Panc1 (cell line): ENCODE measurements at regions not wholly inside any gene's neighbourhood (a gene's known extent, or its start where the extent isn't known, plus 50 kb on each side); places are given as distances from the start of the nearest gene placed in this dataset.

Source experiments
- ATAC-seq: fragments of 200-7000 bp; cut with Tn5 transposase; 2 replicates; pipeline ENCODE4 v1.9.1; 2020; ENCODE audit warnings: mild to moderate bottlenecking, moderate library complexity
- BruUV-seq: library from RNA; stranded (reverse); fragments of 400-500 nt; replicated peaks from 2 replicates; lab custom pipeline; 2021; lab: Mats Ljungman, UMichigan
- CTCF ChIA-PET: fragments of 300-600 bp; sonication (Branson Sonifier 250); formaldehyde crosslinking; loops from one replicate; lab custom pipeline; 2022; ENCODE audit warnings: antibody characterized with exemption; lab: Charles Lee
- POLR2A ChIA-PET: fragments of 300-600 bp; sonication (Branson Sonifier 250); formaldehyde crosslinking; loops from one replicate; lab custom pipeline; 2022; ENCODE audit warnings: antibody characterized with exemption; lab: Charles Lee
- DNase-seq: peaks from one replicate; pipeline ENCODE4 v3.0.0-alpha.2; 2010; ENCODE audit warnings: low read depth, low spot score
- H3K27ac ChIP-seq: 2 replicates; pipeline ENCODE4 v1.5.1; 2011; ENCODE audit warnings: mild to moderate bottlenecking, low read length, inconsistent platforms
- H3K27me3 ChIP-seq: fragments of 200-500 bp; sonication (Bioruptor generic); 2 replicates; pipeline ENCODE4 v1.6.0; 2014; ENCODE audit warnings: low read length, inconsistent platforms; ENCODE audit not compliant: control insufficient read depth, insufficient read depth
- H3K36me3 ChIP-seq: fragments of 200-500 bp; sonication (Bioruptor generic); 2 replicates; pipeline ENCODE4 v1.5.1; 2014; ENCODE audit warnings: inconsistent platforms, mild to moderate bottlenecking, low read length, moderate library complexity; ENCODE audit not compliant: control insufficient read depth, insufficient read depth
- H3K4me1 ChIP-seq: 2 replicates; pipeline ENCODE4 v1.5.1; 2011; ENCODE audit warnings: inconsistent platforms, mild to moderate bottlenecking, low read length, moderate library complexity; ENCODE audit not compliant: control insufficient read depth, insufficient read depth
- H3K4me3 ChIP-seq, 2 experiments: 2 replicates each; pipeline ENCODE4 v1.5.1; 2011 to 2012; ENCODE audit warnings: low read depth in 2 of 2, low read length in 2 of 2, mild to moderate bottlenecking in 2 of 2, inconsistent platforms in 1 of 2, moderate library complexity in 1 of 2
- H3K9me3 ChIP-seq: fragments of 200-500 bp; sonication (Bioruptor generic); 2 replicates; pipeline ENCODE4 v1.5.1; 2014; ENCODE audit warnings: low read depth, mild to moderate bottlenecking, inconsistent platforms, low read length, moderate library complexity; ENCODE audit not compliant: control insufficient read depth, insufficient read depth
- POLR2AphosphoS5 ChIP-seq: IDR thresholded peaks from 2 replicates; pipeline ENCODE4 v1.6.1; 2012; ENCODE audit warnings: mild to moderate bottlenecking, low read depth, low read length, moderate library complexity
- REST ChIP-seq, 2 experiments: IDR thresholded peaks; 2 replicates each; pipeline ENCODE4 v1.6.1; 2011 to 2012; ENCODE audit warnings: low read depth in 2 of 2, control low read depth in 1 of 2, low read length in 1 of 2, mild to moderate bottlenecking in 1 of 2, moderate library complexity in 1 of 2; ENCODE audit not compliant: insufficient read depth in 1 of 2
- SIN3A ChIP-seq: IDR thresholded peaks from 2 replicates; pipeline ENCODE4 v1.6.1; 2012; ENCODE audit warnings: low read depth, mild to moderate bottlenecking, low read length, moderate library complexity, borderline replicate concordance; ENCODE audit not compliant: insufficient read depth
- TCF7L2 ChIP-seq: IDR thresholded peaks from 2 replicates; pipeline ENCODE4 v1.6.1; 2011; ENCODE audit warnings: mild to moderate bottlenecking, low read depth, low read length, inconsistent platforms
- in situ Hi-C: cut with HindIII; loops from 2 replicates; pipeline ENCODE4 v1.10.0; 2016; ENCODE audit warnings: low sequenced_read_pairs, low pct_unique_long_range_greater_than_20kb
- intact Hi-C: fragments of 100-400 bp; cut with micrococcal nuclease; formaldehyde crosslinking; loops from one replicate; pipeline ENCODE4 v1.10.0; 2022; ENCODE audit not compliant: unreplicated experiment
- TF ChIP-seq, protein P1 (sequence below): fragments of 450-650 bp; IDR thresholded peaks from 2 replicates; pipeline ENCODE4 v1.5.1; 2017; ENCODE audit warnings: mild to moderate bottlenecking

DNA sequence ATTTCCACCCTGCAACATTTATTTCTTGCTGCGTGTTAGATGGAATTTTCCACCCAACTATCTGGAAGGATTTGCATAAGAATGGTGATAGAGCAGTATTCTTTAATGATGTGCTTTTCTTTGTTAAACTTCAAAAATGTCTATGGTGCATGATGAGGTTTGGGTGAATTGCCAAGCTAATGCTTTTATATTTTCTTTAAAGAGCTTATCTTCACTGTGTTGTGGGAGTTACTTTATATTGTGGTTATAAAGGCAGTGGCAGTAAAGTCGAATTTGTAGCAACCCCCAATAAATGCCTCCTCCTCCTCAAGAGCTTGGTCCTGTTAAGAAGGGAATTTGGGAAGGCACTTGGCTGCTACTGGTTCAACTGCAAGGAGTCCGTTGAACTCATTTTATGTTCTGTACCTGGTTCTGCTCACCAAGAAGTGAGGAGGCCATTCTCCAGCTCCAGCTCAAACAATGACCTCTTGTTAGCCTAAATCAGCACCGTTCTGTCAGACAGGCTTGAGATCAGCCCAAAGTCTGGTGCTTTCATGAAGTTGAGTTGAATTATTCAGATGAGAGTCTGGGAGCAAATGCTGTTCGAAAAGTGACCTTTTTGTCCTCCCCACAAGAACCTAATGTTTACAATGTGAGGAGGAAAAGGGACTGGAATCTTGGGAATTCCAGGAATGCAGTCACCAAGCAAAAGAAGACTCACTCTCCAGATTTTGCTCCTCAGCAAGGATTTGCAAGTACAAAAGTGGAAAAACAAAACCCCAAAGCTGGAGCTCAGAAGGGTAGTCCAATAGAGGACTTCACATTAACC is 217.0 kb downstream of the TMEM38B start:
- BruUV-seq = no TSS peak
- Histone ChIP-seq H3K4me3 (no peak overlapping the region), H3K36me3 (no peaks in the 10 kb centered on the region), H3K27ac (peak overlapping the region; percentile 87), H3K9me3 (no peaks in the 10 kb centered on the region), H3K4me1 (peaks cover 21% of the 10 kb centered on the region), H3K27me3 (no peaks in the 10 kb centered on the region)
- in situ Hi-C loops = no loop called here
- ATAC-seq (peak; percentile 72), DNase-seq (no peak)
- CTCF ChIA-PET = no interaction called here
- intact Hi-C loops = no loop called here
- TF ChIP-seq SIN3A (no peak), TCF7L2 (peak; percentile 81)
- POLR2A ChIA-PET = no interaction called here

DNA sequence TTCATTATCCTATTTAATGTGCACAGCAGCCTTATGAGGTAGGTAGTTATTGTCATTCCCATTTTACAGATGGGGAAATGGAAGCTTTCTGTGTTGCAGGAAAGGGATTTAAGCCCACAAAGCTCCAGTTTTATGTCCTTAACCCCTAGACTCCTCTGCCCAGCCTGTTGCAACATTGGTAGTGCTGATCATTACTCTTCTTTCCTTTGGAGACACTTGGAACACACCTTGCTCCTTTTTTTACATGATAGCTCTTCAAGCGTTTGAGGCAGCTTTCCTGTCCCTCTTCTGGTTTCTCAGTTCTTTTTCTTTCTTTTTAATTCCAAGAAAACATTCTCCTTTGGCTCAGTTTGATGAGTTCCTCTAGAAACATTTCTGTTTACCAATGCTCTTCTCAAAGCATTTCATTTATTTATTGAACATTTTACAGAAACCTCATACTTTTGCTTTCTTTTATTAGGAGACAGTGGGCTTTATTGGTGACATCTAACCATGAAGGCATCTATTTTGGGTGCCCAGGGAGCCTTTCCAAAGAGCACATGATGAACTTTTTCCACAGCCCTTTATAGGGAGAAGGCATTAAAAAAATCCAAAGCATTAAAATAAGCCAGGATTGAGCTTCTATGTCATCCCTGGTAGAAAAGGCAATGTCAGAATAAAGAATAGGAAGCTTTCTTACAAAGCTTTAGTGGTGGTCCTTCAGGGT is 218.0 kb downstream of the TMEM38B start:
- H3K36me3 ChIP-seq = no peaks in the 10 kb centered on the region
- H3K27me3 ChIP-seq = no peaks in the 10 kb centered on the region
- ChIA-PET CTCF (no interaction called here), POLR2A (no interaction called here)
- no TSS peak for BruUV-seq
- H3K4me3 ChIP-seq = no peak overlapping the region
- in situ Hi-C loops = no loop called here
- intact Hi-C loops = no loop called here
- ATAC-seq = peak; percentile 33; the same call in 1 of the 2 replicates
- no peak for TF ChIP-seq SIN3A
- TF ChIP-seq REST (IDR thresholded peaks at IDR 0.05; ENCODE audit: insufficient read depth in 1 of 2, low read depth in 2 of 2, low read length in 1 of 2) = no peak
- TF ChIP-seq POLR2AphosphoS5 = no peak
- TF ChIP-seq TCF7L2 = no peak
- TF ChIP-seq, protein P1, sequence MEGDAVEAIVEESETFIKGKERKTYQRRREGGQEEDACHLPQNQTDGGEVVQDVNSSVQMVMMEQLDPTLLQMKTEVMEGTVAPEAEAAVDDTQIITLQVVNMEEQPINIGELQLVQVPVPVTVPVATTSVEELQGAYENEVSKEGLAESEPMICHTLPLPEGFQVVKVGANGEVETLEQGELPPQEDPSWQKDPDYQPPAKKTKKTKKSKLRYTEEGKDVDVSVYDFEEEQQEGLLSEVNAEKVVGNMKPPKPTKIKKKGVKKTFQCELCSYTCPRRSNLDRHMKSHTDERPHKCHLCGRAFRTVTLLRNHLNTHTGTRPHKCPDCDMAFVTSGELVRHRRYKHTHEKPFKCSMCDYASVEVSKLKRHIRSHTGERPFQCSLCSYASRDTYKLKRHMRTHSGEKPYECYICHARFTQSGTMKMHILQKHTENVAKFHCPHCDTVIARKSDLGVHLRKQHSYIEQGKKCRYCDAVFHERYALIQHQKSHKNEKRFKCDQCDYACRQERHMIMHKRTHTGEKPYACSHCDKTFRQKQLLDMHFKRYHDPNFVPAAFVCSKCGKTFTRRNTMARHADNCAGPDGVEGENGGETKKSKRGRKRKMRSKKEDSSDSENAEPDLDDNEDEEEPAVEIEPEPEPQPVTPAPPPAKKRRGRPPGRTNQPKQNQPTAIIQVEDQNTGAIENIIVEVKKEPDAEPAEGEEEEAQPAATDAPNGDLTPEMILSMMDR = no peak
- peaks cover 21% of the 10 kb centered on the region for H3K4me1 ChIP-seq
- H3K9me3 ChIP-seq = no peaks in the 10 kb centered on the region
- peak overlapping the region; percentile 87 for H3K27ac ChIP-seq
- DNase-seq = no peak
